Right lobe of liver (tissue), 4 donors: ENCODE measurements at regions not wholly inside any gene's neighbourhood (a gene's known extent, or its start where the extent isn't known, plus 50 kb on each side); places are given as distances from the start of the nearest gene placed in this dataset.

Source experiments
- POLR2A ChIP-seq: fragments of 450-650 bp; IDR thresholded peaks from one replicate; pipeline ENCODE4 v1.6.1; 2017; ENCODE audit warnings: antibody characterized with exemption, mild to moderate bottlenecking
- TF ChIP-seq, protein P1 (sequence below), 4 donors: fragments of 200-600 bp in 3 of 4; fragments of 450-650 bp in 1 of 4; IDR thresholded peaks; one replicate each; pipeline versions ENCODE4 v1.5.1 to v1.8.0; 2016 to 2022; ENCODE audit warnings: antibody characterized with exemption in 4 of 4, mild to moderate bottlenecking in 2 of 4
- donor health status: DM: no; HTN: no; CAD: no.
- donor health status: DM: no; HTN: no; CAD: no.
- donor health status: DM: no; HTN: yes; CAD: no.

GRCh38 chr2:149996901-149997300, 409.3 kb upstream of the MMADHC start:
- no peak for TF ChIP-seq POLR2A
- TF ChIP-seq, protein P1, sequence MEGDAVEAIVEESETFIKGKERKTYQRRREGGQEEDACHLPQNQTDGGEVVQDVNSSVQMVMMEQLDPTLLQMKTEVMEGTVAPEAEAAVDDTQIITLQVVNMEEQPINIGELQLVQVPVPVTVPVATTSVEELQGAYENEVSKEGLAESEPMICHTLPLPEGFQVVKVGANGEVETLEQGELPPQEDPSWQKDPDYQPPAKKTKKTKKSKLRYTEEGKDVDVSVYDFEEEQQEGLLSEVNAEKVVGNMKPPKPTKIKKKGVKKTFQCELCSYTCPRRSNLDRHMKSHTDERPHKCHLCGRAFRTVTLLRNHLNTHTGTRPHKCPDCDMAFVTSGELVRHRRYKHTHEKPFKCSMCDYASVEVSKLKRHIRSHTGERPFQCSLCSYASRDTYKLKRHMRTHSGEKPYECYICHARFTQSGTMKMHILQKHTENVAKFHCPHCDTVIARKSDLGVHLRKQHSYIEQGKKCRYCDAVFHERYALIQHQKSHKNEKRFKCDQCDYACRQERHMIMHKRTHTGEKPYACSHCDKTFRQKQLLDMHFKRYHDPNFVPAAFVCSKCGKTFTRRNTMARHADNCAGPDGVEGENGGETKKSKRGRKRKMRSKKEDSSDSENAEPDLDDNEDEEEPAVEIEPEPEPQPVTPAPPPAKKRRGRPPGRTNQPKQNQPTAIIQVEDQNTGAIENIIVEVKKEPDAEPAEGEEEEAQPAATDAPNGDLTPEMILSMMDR (IDR thresholded peaks at IDR 0.05), result no peak
